Kidney epithelial cell (primary cell): ENCODE measurements at regions not wholly inside any gene's neighbourhood (a gene's known extent, or its start where the extent isn't known, plus 50 kb on each side); places are given as distances from the start of the nearest gene placed in this dataset.

Source experiments
- DNase-seq: peaks from one replicate; pipeline ENCODE4 v3.0.0-alpha.2; 2010; ENCODE audit warnings: low read depth
- H3K27me3 ChIP-seq: 2 replicates; pipeline ENCODE4 v1.6.0; 2011; ENCODE audit warnings: low read length; ENCODE audit not compliant: control insufficient read depth, insufficient read depth
- H3K36me3 ChIP-seq: 2 replicates; pipeline ENCODE4 v1.5.1; 2011; ENCODE audit warnings: low read length; ENCODE audit not compliant: control insufficient read depth, insufficient read depth
- H3K4me3 ChIP-seq: 2 replicates; pipeline ENCODE4 v1.5.1; 2011; ENCODE audit warnings: low read depth, mild to moderate bottlenecking, control low read depth, low read length
- CTCF ChIP-seq: IDR thresholded peaks from 2 replicates; pipeline ENCODE4 v1.5.1; 2011; ENCODE audit warnings: mild to moderate bottlenecking, moderate library complexity, low read length, control low read depth, inconsistent platforms; ENCODE audit not compliant: insufficient read depth, poor library complexity, severe bottlenecking

DNA sequence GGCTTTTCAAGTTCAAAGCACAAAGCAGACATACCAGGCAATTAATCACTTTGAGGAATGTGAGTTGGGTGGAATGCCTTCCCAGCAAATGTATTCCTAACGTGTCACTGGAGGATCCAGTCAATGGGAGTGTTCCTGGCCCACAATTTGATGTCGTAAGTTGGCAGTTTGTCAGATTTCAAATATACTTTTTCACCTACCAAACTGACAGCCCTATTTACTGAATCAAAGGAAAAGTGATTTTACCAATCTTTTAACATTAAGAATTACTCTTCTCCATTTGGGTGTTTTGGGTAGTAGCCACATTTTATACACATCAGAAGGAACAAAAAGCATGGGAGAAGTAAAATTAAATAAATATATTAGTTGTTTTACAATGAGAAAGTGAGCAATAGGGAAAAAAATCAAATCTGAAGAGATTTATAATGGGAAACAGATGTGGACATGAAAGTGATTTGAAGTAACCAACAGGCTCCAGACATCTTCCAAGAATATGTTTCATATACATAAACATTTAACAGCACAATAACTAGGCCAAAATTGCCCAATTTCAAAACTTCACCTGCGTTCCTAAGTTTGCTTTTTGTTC, 222.9 kb downstream of the MTERF1 start:
- Histone ChIP-seq H3K4me3 (no peak overlapping the region), H3K36me3 (no peaks in the 10 kb centered on the region), H3K27me3 (no peaks in the 10 kb centered on the region)
- peak; percentile 21 for DNase-seq
- TF ChIP-seq CTCF: no peak

DNA sequence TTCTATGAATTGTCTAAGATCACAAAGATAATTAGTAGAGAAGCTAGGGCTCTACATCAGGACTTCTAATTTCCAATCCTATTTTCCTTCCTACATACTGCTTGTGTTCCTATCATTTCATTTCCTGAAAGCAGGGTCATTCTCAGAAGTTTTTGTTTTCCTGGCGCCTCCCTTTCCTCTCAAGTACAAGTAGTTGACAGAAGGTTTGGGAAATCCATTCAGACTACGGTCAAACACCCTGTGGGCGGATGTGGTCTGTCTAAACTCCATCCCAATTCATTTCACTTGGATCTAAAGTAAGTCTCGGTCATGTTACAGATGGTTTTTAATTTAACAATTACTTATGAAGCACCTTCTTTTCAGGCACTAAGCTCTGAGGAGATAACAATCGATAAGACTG, 221.4 kb downstream of the MTERF1 start:
- no peaks in the 10 kb centered on the region for H3K27me3 ChIP-seq
- no peak for DNase-seq
- no peaks in the 10 kb centered on the region for H3K36me3 ChIP-seq
- TF ChIP-seq CTCF: no peak
- no peak overlapping the region for H3K4me3 ChIP-seq

- no peak overlapping the region for H3K4me3 ChIP-seq
- no peak for TF ChIP-seq CTCF
- no peaks in the 10 kb centered on the region for H3K36me3 ChIP-seq
- H3K27me3 ChIP-seq: no peaks in the 10 kb centered on the region
- no peak for DNase-seq
Observed at GRCh38 chr7:91660734-91661356, 219.7 kb downstream of the MTERF1 start.

DNA sequence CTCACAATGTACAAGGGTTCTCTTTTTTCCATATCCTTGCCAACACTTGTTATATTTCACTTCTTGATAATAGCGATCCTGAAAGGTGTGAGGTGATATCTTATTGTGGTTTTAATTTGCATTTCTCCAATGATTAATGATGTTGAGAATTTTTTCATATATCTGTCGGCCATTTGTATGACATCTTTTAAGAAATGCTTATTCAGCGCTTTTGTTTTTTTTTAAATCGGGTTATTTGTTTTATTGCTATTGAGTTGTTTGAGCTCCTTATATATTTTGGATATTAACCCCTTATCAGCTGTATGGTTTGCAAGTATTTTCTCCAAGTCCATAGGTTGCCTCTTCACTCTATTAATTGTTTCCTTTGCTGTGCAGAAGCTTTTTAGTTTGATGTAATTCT, 218.8 kb downstream of the MTERF1 start:
- H3K4me3 ChIP-seq: no peak overlapping the region
- DNase-seq: no peak
- no peaks in the 10 kb centered on the region for H3K27me3 ChIP-seq
- H3K36me3 ChIP-seq: no peaks in the 10 kb centered on the region
- no peak for TF ChIP-seq CTCF

DNA sequence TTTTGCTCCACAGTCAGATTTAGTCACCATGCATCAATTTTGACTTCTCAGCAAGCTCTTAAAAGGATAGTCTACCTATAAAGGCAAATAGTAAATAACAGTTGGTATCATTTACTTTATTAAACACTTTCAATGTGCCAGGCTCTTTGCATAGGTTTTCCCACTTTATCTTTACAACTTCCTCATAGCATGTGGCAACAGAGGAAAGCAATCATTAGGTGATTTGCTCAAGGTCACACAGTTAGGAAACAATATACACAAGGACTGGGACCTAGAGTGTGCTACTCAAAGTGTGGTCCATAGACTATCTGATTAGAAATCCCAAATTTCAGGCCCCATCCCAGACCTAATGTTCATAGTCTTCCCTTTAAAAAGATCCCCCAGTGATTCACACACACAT, 212.3 kb downstream of the MTERF1 start:
- Histone ChIP-seq H3K36me3 (no peaks in the 10 kb centered on the region), H3K4me3 (no peak overlapping the region), H3K27me3 (no peaks in the 10 kb centered on the region)
- DNase-seq: no peak
- no peak for TF ChIP-seq CTCF

DNA sequence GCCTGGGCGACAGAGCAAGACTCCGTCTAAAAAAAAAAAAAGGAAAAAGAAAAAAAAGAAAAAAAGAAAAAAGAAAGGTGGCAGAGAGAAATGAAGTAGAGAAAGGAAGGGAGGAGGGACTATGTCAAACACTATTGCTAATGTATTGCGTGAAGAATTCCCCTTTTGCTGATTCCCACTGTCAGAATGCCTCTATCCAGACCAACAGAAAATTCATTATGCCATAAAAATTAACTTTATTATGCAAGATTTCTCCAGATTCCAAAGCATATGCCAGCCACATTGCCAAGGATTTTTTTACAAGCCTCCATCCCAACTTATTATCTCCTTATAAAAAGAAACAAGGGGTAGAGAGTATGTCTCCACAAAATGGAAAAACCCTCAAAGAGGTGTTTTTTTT, 209.3 kb downstream of the MTERF1 start:
- TF ChIP-seq CTCF: no peak
- no peak for DNase-seq
- Histone ChIP-seq H3K4me3 (no peak overlapping the region), H3K27me3 (no peaks in the 10 kb centered on the region), H3K36me3 (no peaks in the 10 kb centered on the region)
